Neural cell (in vitro differentiated cells): ENCODE measurements at regions not wholly inside any gene's neighbourhood (a gene's known extent, or its start where the extent isn't known, plus 50 kb on each side); places are given as distances from the start of the nearest gene placed in this dataset.
"Not testable (repeated sequence)": the region's sequence is repeated elsewhere in the genome, so short reads cannot be mapped to it uniquely, and the experiment has no call there.

Source experiments
- H2AFZ ChIP-seq: fragments of 200-600, 300-800 bp; sonication (generic), shearing (Covaris generic); 2 replicates; pipeline ENCODE4 v1.6.0; 2014; ENCODE audit warnings: low read depth, mild to moderate bottlenecking, antibody characterized with exemption, low read length, moderate library complexity
- H3F3A ChIP-seq: fragments of 200-600 bp; shearing (Covaris generic); 2 replicates; pipeline ENCODE4 v1.6.1; 2016; ENCODE audit warnings: mild to moderate bottlenecking, moderate library complexity, mixed read lengths, antibody characterized with exemption, low read length; ENCODE audit not compliant: insufficient read depth, poor library complexity, severe bottlenecking
- H3K27ac ChIP-seq: fragments of 200-600, 300-800 bp; sonication (generic), shearing (Covaris generic); 2 replicates; pipeline ENCODE4 v1.5.1; 2014; ENCODE audit warnings: mild to moderate bottlenecking, low read length, moderate library complexity
- H3K27me3 ChIP-seq: fragments of 300-800, 200-600 bp; sonication (generic), shearing (Covaris generic); 2 replicates; pipeline ENCODE4 v1.6.0; 2014; ENCODE audit warnings: mild to moderate bottlenecking, low read depth, low read length, moderate library complexity; ENCODE audit not compliant: insufficient read depth
- H3K36me3 ChIP-seq: fragments of 300-800, 200-600 bp; sonication (generic), shearing (Covaris generic); 2 replicates; pipeline ENCODE4 v1.5.1; 2014; ENCODE audit warnings: mild to moderate bottlenecking, antibody characterized with exemption, low read length, moderate library complexity; ENCODE audit not compliant: insufficient read depth
- H3K4me2 ChIP-seq: fragments of 300-800, 200-600 bp; sonication (generic), shearing (Covaris generic); 2 replicates; pipeline ENCODE4 v1.6.0; 2014; ENCODE audit warnings: mild to moderate bottlenecking, low read length
- H3K4me3 ChIP-seq: fragments of 300-800, 200-600 bp; sonication (generic), shearing (Covaris generic); 2 replicates; pipeline ENCODE4 v1.5.1; 2014; ENCODE audit warnings: mild to moderate bottlenecking, low read length, moderate library complexity
- H3K79me2 ChIP-seq: fragments of 200-600 bp; shearing (Covaris generic); replicated peaks from 2 replicates; pipeline ENCODE4 v1.6.0; 2014; ENCODE audit warnings: mild to moderate bottlenecking, low read length, moderate library complexity; ENCODE audit not compliant: insufficient read depth
- H3K9ac ChIP-seq: fragments of 300-800, 200-600 bp; sonication (generic), shearing (Covaris generic); 2 replicates; pipeline ENCODE4 v1.6.1; 2016; ENCODE audit warnings: mild to moderate bottlenecking, low read length, mixed read lengths
- H3K9me2 ChIP-seq: fragments of 200-600 bp; shearing (Covaris generic); 2 replicates; pipeline ENCODE4 v1.6.1; 2016; ENCODE audit warnings: mild to moderate bottlenecking, low read length, mixed read lengths; ENCODE audit not compliant: insufficient read depth
- H3K9me3 ChIP-seq: fragments of 200-600, 300-800 bp; sonication (generic), shearing (Covaris generic); 2 replicates; pipeline ENCODE4 v1.6.1; 2016; ENCODE audit warnings: mild to moderate bottlenecking, mixed run types, low read length, moderate library complexity, mixed read lengths
- H4K20me1 ChIP-seq: fragments of 200-600 bp; shearing (Covaris generic); 2 replicates; pipeline ENCODE4 v1.6.1; 2016; ENCODE audit warnings: mild to moderate bottlenecking, mixed run types; ENCODE audit not compliant: insufficient read depth
- CTCF ChIP-seq: fragments of 450-650 bp; IDR thresholded peaks from 2 replicates; pipeline ENCODE4 v1.5.1; 2014; ENCODE audit warnings: antibody characterized with exemption, mild to moderate bottlenecking, moderate library complexity; ENCODE audit not compliant: poor library complexity, severe bottlenecking
- EP300 ChIP-seq: fragments of 450-650 bp; conservative IDR thresholded peaks from 2 replicates; pipeline ENCODE4 v1.6.1; 2014; ENCODE audit warnings: antibody characterized with exemption, mild to moderate bottlenecking, moderate library complexity; ENCODE audit not compliant: poor library complexity, severe bottlenecking
- EZH2 ChIP-seq: fragments of 200-600, 300-800 bp; shearing (Covaris generic), sonication (generic); IDR thresholded peaks from 2 replicates; pipeline ENCODE4 v1.6.1; 2014; ENCODE audit warnings: antibody characterized with exemption, low read length, borderline replicate concordance, mild to moderate bottlenecking; ENCODE audit not compliant: insufficient read depth, poor library complexity, severe bottlenecking
- MXI1 ChIP-seq: fragments of 450-650 bp; conservative IDR thresholded peaks from 2 replicates; pipeline ENCODE4 v1.6.1; 2014; ENCODE audit warnings: antibody characterized with exemption, mild to moderate bottlenecking; ENCODE audit not compliant: poor library complexity, severe bottlenecking
- POLR2AphosphoS5 ChIP-seq: IDR thresholded peaks from 2 replicates; pipeline ENCODE4 v1.6.1; 2012
- RAD21 ChIP-seq: fragments of 450-650 bp; conservative IDR thresholded peaks from 2 replicates; pipeline ENCODE4 v1.6.1; 2014; ENCODE audit warnings: antibody characterized with exemption, mild to moderate bottlenecking, moderate library complexity
- REST ChIP-seq: IDR thresholded peaks from 2 replicates; pipeline ENCODE4 v1.6.1; 2012; ENCODE audit warnings: borderline replicate concordance
- SMC3 ChIP-seq: fragments of 450-650 bp; conservative IDR thresholded peaks from 2 replicates; pipeline ENCODE4 v1.6.1; 2014; ENCODE audit warnings: antibody characterized with exemption, mild to moderate bottlenecking, moderate library complexity; ENCODE audit not compliant: poor library complexity
- TAF1 ChIP-seq: IDR thresholded peaks from 2 replicates; pipeline ENCODE4 v1.6.1; 2012; ENCODE audit warnings: low read depth

GRCh38 chr4:26055855-26056254 is 141.8 kb downstream of the SMIM20 start:
- no peaks in the 10 kb centered on the region for H3K36me3 ChIP-seq
- no peaks in the 10 kb centered on the region for H3K79me2 ChIP-seq
- H3K9ac ChIP-seq, result no peak overlapping the region
- no peak overlapping the region for H3K4me2 ChIP-seq
- H3K27me3 ChIP-seq, result no peaks in the 10 kb centered on the region
- no peak overlapping the region for H2AFZ ChIP-seq
- H3K27ac ChIP-seq, result no peak overlapping the region
- no peaks in the 10 kb centered on the region for H3K9me2 ChIP-seq
- no peaks in the 10 kb centered on the region for H3F3A ChIP-seq
- H3K4me3 ChIP-seq, result no peak overlapping the region
- H4K20me1 ChIP-seq, result no peaks in the 10 kb centered on the region
- H3K9me3 ChIP-seq, result no peaks in the 10 kb centered on the region
- TF ChIP-seq POLR2AphosphoS5 (no peak), EZH2 (no peak), EP300 (no peak), SMC3 (no peak), RAD21 (no peak), REST (no peak), MXI1 (no peak), TAF1 (no peak), CTCF (no peak)

- Histone ChIP-seq H3K27ac (no peak overlapping the region), H3K4me3 (no peak overlapping the region), H3K79me2 (no peaks in the 10 kb centered on the region), H3K4me2 (no peak overlapping the region), H2AFZ (no peak overlapping the region), H3K36me3 (no peaks in the 10 kb centered on the region), H3K9me3 (no peaks in the 10 kb centered on the region), H3F3A (no peaks in the 10 kb centered on the region), H3K9me2 (no peaks in the 10 kb centered on the region), H3K9ac (no peak overlapping the region), H3K27me3 (no peaks in the 10 kb centered on the region), H4K20me1 (no peaks in the 10 kb centered on the region)
- TF ChIP-seq TAF1 (no peak), EP300 (no peak), MXI1 (no peak), EZH2 (no peak), POLR2AphosphoS5 (no peak), SMC3 (no peak), REST (no peak), RAD21 (no peak), CTCF (no peak)
Observed at GRCh38 chr4:26056406-26056805, 142.4 kb downstream of the SMIM20 start.

GRCh38 chr4:26057839-26058238 is 143.8 kb downstream of the SMIM20 start:
- H3K9me2 ChIP-seq, H3K4me3 ChIP-seq, H2AFZ ChIP-seq, H4K20me1 ChIP-seq, H3K9ac ChIP-seq, H3F3A ChIP-seq, H3K4me2 ChIP-seq, H3K36me3 ChIP-seq, H3K79me2 ChIP-seq, H3K9me3 ChIP-seq, H3K27ac ChIP-seq, H3K27me3 ChIP-seq: not testable (repeated sequence)
